K562 (cell line): ENCODE measurements at regions not wholly inside any gene's neighbourhood (a gene's known extent, or its start where the extent isn't known, plus 50 kb on each side); places are given as distances from the start of the nearest gene placed in this dataset.

Source experiments
- CCNT2 ChIP-seq: IDR thresholded peaks from 2 replicates; pipeline ENCODE4 v1.6.1; 2011; ENCODE audit warnings: borderline replicate concordance, low read depth, mild to moderate bottlenecking, moderate library complexity, mixed read lengths, low read length; ENCODE audit not compliant: insufficient read length; ENCODE audit errors: extremely low read depth
- EP300 ChIP-seq: IDR thresholded peaks from 2 replicates; pipeline ENCODE4 v1.6.1; 2012; ENCODE audit warnings: low read length, improper control_type of control experiment

GRCh38 chr3:144873066-144873465 is 901.4 kb downstream of the DIPK2A start:
- TF ChIP-seq EP300 (no peak), CCNT2 (no peak)
